Fibroblast of lung (primary cell): ENCODE measurements at regions not wholly inside any gene's neighbourhood (a gene's known extent, or its start where the extent isn't known, plus 50 kb on each side); places are given as distances from the start of the nearest gene placed in this dataset.

ENCODE experiments used
- DNase-seq, 2 donors: peaks; one replicate each; pipeline versions ENCODE4 v3.0.0 to v3.0.0-alpha.2; 2010; ENCODE audit warnings: low read depth in 2 of 2
- H2AFZ ChIP-seq: 2 replicates; pipeline ENCODE4 v1.5.1; 2012; ENCODE audit warnings: low read length, control low read depth, inconsistent platforms
- H3K27ac ChIP-seq: 2 replicates; pipeline ENCODE4 v1.5.1; 2011; ENCODE audit warnings: low read length, control low read depth; ENCODE audit not compliant: insufficient read depth
- H3K27me3 ChIP-seq: 2 replicates; pipeline ENCODE4 v1.5.1; 2011; ENCODE audit warnings: mild to moderate bottlenecking, low read length; ENCODE audit not compliant: control insufficient read depth, insufficient read depth
- H3K36me3 ChIP-seq: 2 replicates; pipeline ENCODE4 v1.5.1; 2011; ENCODE audit warnings: low read length; ENCODE audit not compliant: control insufficient read depth, insufficient read depth
- H3K4me1 ChIP-seq: 2 replicates; pipeline ENCODE4 v1.5.1; 2011; ENCODE audit warnings: low read length; ENCODE audit not compliant: control insufficient read depth, insufficient read depth; ENCODE audit errors: extremely low read depth
- H3K4me2 ChIP-seq: 2 replicates; pipeline ENCODE4 v1.5.1; 2011; ENCODE audit warnings: low read length, control low read depth; ENCODE audit not compliant: insufficient read depth; ENCODE audit errors: extremely low read depth
- H3K4me3 ChIP-seq, 4 experiments: fragments of 200-600 bp in 1 of 4; sonication (generic) in 1 of 4; replicated peaks in 1 of 4; 2 replicates each; pipeline ENCODE4 v1.5.1; 2011 to 2016; ENCODE audit warnings: low read length in 4 of 4, low read depth in 3 of 4, mild to moderate bottlenecking in 3 of 4, control low read depth in 2 of 4, inconsistent platforms in 1 of 4, mixed read lengths in 1 of 4; ENCODE audit not compliant: insufficient read depth in 1 of 4; ENCODE audit errors: control extremely low read depth in 1 of 4
- H3K79me2 ChIP-seq: 2 replicates; pipeline ENCODE4 v1.5.1; 2012; ENCODE audit warnings: mild to moderate bottlenecking, low read length, inconsistent platforms; ENCODE audit not compliant: control insufficient read depth, insufficient read depth
- H3K9ac ChIP-seq: 2 replicates; pipeline ENCODE4 v1.5.1; 2011; ENCODE audit warnings: mild to moderate bottlenecking, low read length, control low read depth; ENCODE audit not compliant: insufficient read depth
- H3K9me3 ChIP-seq: 2 replicates; pipeline ENCODE4 v1.5.1; 2012; ENCODE audit warnings: low read depth, low read length; ENCODE audit not compliant: control insufficient read depth, insufficient read depth
- H4K20me1 ChIP-seq: 2 replicates; pipeline ENCODE4 v1.5.1; 2011; ENCODE audit warnings: low read length; ENCODE audit not compliant: control insufficient read depth, insufficient read depth; ENCODE audit errors: extremely low read depth
- CTCF ChIP-seq, 2 donors: IDR thresholded peaks in 1 of 2; conservative IDR thresholded peaks in 1 of 2; 1 replicate in 1 of 2; 2 replicates in 1 of 2; pipeline ENCODE4 v1.5.1; 2011 to 2012; ENCODE audit warnings: low read length in 2 of 2, control low read depth in 1 of 2, inconsistent platforms in 1 of 2, low read depth in 1 of 2, mild to moderate bottlenecking in 1 of 2
- EZH2 ChIP-seq: IDR thresholded peaks from 2 replicates; pipeline ENCODE4 v1.5.1; 2012; ENCODE audit warnings: low read length, control low read depth, mild to moderate bottlenecking; ENCODE audit errors: missing control alignments

GRCh38 chr13:83190020-83190419, 692.3 kb downstream of the SLITRK1 start:
- H3K27ac ChIP-seq: no peak overlapping the region
- no peaks in the 10 kb centered on the region for H3K79me2 ChIP-seq
- no peaks in the 10 kb centered on the region for H4K20me1 ChIP-seq
- H3K4me1 ChIP-seq: no peaks in the 10 kb centered on the region
- H3K36me3 ChIP-seq: no peaks in the 10 kb centered on the region
- TF ChIP-seq CTCF (conservative IDR thresholded peaks at IDR 0.05 in 1 of 2, IDR thresholded peaks at IDR 0.05 in 1 of 2; ENCODE audit: low read depth in 1 of 2, low read length in 2 of 2): no peak
- no peak for TF ChIP-seq EZH2
- DNase-seq: no peak
- no peaks in the 10 kb centered on the region for H3K9me3 ChIP-seq
- no peaks in the 10 kb centered on the region for H3K27me3 ChIP-seq
- H3K4me3 ChIP-seq: no peak overlapping the region
- no peak overlapping the region for H3K4me2 ChIP-seq
- H3K9ac ChIP-seq: no peak overlapping the region
- no peak overlapping the region for H2AFZ ChIP-seq

GRCh38 chr13:83184819-83185218, 697.5 kb downstream of the SLITRK1 start:
- Histone ChIP-seq H4K20me1 (no peaks in the 10 kb centered on the region), H3K9ac (no peak overlapping the region), H3K4me1 (no peaks in the 10 kb centered on the region), H3K27me3 (no peaks in the 10 kb centered on the region), H2AFZ (no peak overlapping the region), H3K4me2 (no peak overlapping the region), H3K27ac (no peak overlapping the region), H3K36me3 (no peaks in the 10 kb centered on the region), H3K9me3 (no peaks in the 10 kb centered on the region), H3K4me3 (no peak overlapping the region), H3K79me2 (no peaks in the 10 kb centered on the region)
- peak; percentile 29 to 82 for DNase-seq
- TF ChIP-seq CTCF (conservative IDR thresholded peaks at IDR 0.05 in 1 of 2, IDR thresholded peaks at IDR 0.05 in 1 of 2; ENCODE audit: low read depth in 1 of 2, low read length in 2 of 2) (no peak), EZH2 (no peak)

- Histone ChIP-seq H3K4me2 (no peak overlapping the region), H3K27me3 (no peaks in the 10 kb centered on the region), H3K27ac (no peak overlapping the region), H3K9ac (no peak overlapping the region), H2AFZ (no peak overlapping the region), H3K79me2 (no peaks in the 10 kb centered on the region), H3K36me3 (no peaks in the 10 kb centered on the region), H3K4me3 (no peak overlapping the region), H4K20me1 (no peaks in the 10 kb centered on the region), H3K9me3 (no peaks in the 10 kb centered on the region), H3K4me1 (no peaks in the 10 kb centered on the region)
- TF ChIP-seq CTCF (conservative IDR thresholded peaks at IDR 0.05 in 1 of 2, IDR thresholded peaks at IDR 0.05 in 1 of 2; ENCODE audit: low read depth in 1 of 2, low read length in 2 of 2) (no peak), EZH2 (no peak)
- no peak for DNase-seq
Observed at GRCh38 chr13:83184150-83184475, 698.2 kb downstream of the SLITRK1 start.
